ENCODE measurements at regions not wholly inside any gene's neighbourhood (a gene's known extent, or its start where the extent isn't known, plus 50 kb on each side); places are given as distances from the start of the nearest gene placed in this dataset.

GRCh38 chr6:43915986-43916923, 146.2 kb downstream of the VEGFA start:
- TF ChIP-seq CTCF (conservative IDR thresholded peaks at IDR 0.05; ENCODE audit: control insufficient read depth, insufficient read depth, low read depth, low read length): no peak
- no peak overlapping the region for H3K4me3 ChIP-seq (ENCODE audit: control insufficient read depth, low read depth, low read length)
- peak; percentile 62 for DNase-seq (ENCODE audit: low read depth)

- DNase-seq (ENCODE audit: low read depth): no peak
- no peak overlapping the region for H3K4me3 ChIP-seq (ENCODE audit: control insufficient read depth, low read depth, low read length)
- no peak for TF ChIP-seq CTCF (conservative IDR thresholded peaks at IDR 0.05; ENCODE audit: control insufficient read depth, insufficient read depth, low read depth, low read length)
Observed at GRCh38 chr6:43915208-43915869, 145.3 kb downstream of the VEGFA start.

GRCh38 chr6:43914272-43915147, 144.5 kb downstream of the VEGFA start:
- TF ChIP-seq CTCF (conservative IDR thresholded peaks at IDR 0.05; ENCODE audit: control insufficient read depth, insufficient read depth, low read depth, low read length): no peak
- no peak for DNase-seq (ENCODE audit: low read depth)
- no peak overlapping the region for H3K4me3 ChIP-seq (ENCODE audit: control insufficient read depth, low read depth, low read length)

GRCh38 chr6:43913375-43914271, 143.6 kb downstream of the VEGFA start:
- DNase-seq (ENCODE audit: low read depth): peak; percentile 37
- no peak for TF ChIP-seq CTCF (conservative IDR thresholded peaks at IDR 0.05; ENCODE audit: control insufficient read depth, insufficient read depth, low read depth, low read length)
- H3K4me3 ChIP-seq (ENCODE audit: control insufficient read depth, low read depth, low read length): no peak overlapping the region

GRCh38 chr6:43912598-43913371, 142.8 kb downstream of the VEGFA start:
- no peak for TF ChIP-seq CTCF (conservative IDR thresholded peaks at IDR 0.05; ENCODE audit: control insufficient read depth, insufficient read depth, low read depth, low read length)

More at GRCh38 chr6:43912598-43913371, 142.8 kb downstream of the VEGFA start:
- no peak overlapping the region for H3K4me3 ChIP-seq (ENCODE audit: control insufficient read depth, low read depth, low read length)
- DNase-seq (ENCODE audit: low read depth): no peak
